GM19025 (cell line): ENCODE measurements at regions not wholly inside any gene's neighbourhood (a gene's known extent, or its start where the extent isn't known, plus 50 kb on each side); places are given as distances from the start of the nearest gene placed in this dataset.

Experiments
- ATAC-seq: cut with Tn5 transposase; IDR thresholded peaks from one replicate; pipeline ENCODE4 v1.9.1; 2021; ENCODE audit warnings: mild to moderate bottlenecking, low read depth, moderate library complexity; ENCODE audit not compliant: unreplicated experiment

GRCh38 chr20:58006346-58007316 is 221.8 kb downstream of the ANKRD60 start:
- no peak for ATAC-seq

- ATAC-seq: no peak
These were observed 222.7 kb downstream of the ANKRD60 start for GRCh38 chr20:58005581-58006345.

DNA sequence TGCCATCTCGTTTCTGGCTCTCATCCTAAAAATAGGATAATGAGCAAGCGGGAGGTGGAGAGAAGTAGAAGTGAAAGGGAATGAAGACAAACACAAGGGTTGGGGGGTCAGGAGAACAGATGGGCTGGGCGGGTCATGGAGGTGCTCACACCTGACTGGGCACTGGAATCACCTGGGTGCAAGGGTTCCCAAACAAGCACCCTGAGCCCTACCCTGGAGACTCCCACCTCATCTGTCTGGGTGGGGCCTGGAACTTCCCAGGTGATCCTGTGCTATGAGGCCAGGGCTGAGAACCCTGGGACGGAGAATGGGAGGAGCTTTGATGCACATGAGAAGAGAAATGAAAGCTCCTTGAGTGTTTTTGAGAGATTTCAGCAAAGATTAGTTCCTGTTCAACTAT is 223.6 kb downstream of the ANKRD60 start:
- ATAC-seq: no peak

DNA sequence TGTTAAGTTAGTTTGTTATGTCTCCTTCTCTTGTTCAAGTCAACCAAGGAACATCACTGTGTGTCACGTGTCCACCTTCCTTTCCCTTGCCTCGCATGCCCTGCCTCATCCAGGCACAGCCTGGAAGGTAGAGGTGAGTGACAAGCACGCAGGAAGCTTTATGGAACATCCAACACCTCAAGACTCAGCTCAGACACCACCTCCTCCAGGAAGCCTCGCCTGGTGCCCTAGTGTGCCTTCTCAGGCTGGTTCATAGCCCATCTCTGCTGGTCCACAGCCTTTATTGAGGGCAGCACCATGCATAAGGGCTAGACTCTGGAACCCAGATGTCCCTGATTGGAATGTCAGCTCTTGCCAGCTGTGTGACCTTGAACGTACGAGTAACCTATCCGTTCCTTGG is 224.3 kb downstream of the ANKRD60 start:
- no peak for ATAC-seq

DNA sequence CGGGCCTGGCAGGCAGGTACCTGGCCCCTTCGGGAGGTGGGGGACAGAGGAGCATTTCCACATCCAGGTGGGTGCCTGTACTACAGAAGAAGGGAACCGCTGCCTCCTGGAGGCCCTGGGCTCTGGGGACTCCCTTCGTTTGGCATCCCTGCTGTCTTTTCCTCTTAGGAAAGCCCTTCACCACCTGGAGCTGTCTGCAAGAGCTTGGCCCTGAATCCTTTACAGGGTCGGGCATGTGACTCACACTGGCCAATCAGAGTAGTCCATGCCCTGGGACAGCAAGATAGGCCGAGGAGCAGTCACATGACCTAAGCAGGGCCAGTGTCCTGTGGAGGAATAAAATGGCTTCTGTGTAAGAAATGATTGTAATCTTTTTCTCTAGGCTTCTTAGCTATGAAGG is 224.9 kb downstream of the ANKRD60 start:
- ATAC-seq: no peak

GRCh38 chr20:58002901-58003300 is 225.6 kb downstream of the ANKRD60 start:
- no peak for ATAC-seq

DNA sequence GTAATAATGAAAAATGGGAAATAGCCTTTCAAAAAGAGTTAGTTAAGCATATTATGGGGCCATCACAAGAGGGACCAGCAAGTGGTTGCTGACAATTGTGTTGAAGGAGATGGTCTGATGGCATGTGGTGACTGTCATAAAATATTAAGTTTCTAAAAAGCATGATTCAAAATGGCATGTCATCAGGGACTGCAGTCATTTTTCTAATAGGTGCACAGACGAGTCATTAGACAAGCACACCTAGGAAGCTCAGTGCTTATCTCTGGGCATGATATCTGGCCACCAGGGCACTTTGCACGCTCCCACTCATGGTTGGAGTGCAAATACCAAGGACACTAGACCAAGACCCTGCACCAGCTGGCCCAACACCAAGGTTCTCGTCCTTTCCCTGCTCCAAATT is 226.5 kb downstream of the ANKRD60 start:
- no peak for ATAC-seq

GRCh38 chr20:58001381-58001780 is 227.1 kb downstream of the ANKRD60 start:
- ATAC-seq: no peak

GRCh38 chr20:58000861-58001260 is 227.6 kb downstream of the ANKRD60 start:
- ATAC-seq: no peak

- ATAC-seq: no peak
These were observed 228.9 kb downstream of the ANKRD60 start for GRCh38 chr20:57999465-58000111.

DNA sequence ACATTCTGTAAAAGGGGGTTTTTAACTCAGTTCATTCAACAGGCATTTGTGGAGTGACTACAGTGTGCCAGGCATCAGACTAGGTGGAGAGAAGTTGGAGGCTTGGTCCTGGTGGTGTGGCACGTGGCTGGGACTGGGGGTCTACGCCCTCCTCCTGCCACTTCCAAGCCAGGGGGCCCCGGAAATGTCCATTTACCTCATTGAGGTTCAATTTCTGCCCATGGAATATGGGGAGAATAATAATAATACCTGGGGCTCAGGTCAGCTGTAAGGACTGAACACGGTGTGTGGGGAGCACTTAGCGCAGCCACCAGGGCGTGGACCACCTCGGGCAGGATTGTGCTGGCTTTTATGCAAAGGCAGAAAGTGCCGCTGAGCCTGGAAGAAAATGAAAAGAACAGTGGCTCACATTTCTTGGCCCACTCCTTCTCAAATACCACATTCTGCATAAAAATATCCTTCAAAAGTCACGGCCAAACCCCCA is 229.4 kb downstream of the ANKRD60 start:
- ATAC-seq: no peak

- ATAC-seq: no peak
These were observed 230.2 kb downstream of the ANKRD60 start for GRCh38 chr20:57998276-57998675.

DNA sequence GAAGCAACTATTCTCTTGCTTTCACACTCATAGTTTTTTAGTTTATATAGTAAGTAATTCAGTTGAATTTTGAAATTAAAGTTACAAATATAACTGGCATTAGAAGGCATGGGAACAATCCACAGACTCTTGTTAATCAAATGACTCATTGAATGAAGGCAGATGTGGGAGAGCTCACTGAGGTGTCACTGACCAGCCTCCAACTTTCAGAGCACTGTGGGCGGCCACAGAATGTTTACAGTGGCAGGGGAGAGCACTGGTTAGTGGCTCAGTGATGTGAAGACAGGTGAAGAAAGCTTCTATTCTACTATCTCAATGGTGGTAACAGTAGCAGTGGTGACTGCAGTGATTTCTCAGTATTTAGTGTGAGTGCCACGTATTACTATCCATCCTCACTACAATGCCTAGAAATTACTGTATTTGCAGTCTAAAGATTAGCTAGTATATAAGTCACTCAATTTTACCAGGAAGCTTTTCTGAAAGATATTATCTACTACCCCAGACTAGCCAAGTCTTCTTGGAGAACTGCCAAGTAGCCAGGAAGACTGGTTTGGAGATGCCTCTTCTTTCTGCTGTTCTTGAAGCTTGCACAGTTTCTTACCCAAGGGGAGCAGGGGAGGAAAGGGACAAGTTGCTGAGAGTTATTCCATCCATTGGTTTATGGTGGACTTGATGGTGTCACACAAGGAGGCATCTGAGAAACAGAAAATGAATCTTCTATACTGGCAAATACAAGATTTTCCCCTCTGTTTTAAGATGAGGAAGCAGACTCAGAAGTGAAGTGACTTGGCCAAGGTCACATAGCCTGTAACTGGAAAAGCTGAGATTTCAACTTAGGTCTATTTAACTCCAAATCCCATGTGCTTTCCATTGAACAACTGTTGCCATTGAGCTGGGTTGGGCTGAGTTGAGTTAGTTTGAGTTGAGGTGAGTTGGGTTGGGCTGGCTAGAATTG is 231.2 kb downstream of the ANKRD60 start:
- no peak for ATAC-seq

DNA sequence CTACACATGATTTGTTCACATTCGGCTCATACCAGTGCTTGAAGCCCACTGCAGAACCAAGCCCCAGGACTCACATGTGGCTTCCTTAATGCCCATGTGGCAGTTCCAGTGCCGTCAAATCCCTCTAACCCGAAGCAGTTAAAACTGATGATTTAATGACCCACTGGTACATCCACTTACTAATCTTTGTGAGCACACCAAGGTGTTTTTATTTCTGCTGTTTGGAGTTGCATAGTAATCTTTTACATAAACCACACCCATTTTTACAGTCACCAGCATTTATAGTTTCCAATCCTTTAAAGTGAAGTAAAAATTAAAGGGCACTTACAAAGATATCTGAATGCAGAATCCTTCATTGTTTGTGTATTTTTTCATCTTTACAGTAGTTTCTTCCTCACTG is 232.0 kb downstream of the ANKRD60 start:
- no peak for ATAC-seq

DNA sequence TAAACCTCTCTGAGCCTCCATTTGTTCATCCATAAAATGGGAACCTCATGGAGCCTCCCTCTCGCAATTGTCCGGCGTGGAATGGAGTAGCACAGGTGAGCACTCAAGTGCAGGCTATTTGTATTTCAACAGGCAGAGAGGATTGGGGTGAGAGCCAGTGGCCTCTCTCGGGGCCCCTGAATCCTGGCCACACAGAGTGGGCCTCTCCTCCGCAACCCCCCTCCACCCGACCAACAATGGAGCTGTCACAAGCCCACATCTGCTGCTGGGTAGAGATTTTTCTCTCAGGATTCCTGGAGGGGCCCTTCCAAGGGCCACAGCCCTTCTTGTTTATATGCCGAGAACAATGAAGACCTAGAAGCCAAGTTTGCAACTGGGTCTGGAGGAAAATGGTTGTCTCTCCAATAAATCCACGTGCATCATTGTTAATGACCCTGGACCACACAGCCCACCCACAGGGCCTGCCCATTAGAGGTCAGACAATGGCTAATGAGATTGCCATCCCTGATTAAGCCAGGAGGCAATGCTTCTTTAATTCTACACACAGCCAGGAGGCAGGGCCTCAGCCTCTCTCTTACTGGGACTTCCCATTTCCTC is 233.0 kb downstream of the ANKRD60 start:
- no peak for ATAC-seq

- no peak for ATAC-seq
These were observed 234.6 kb downstream of the ANKRD60 start for GRCh38 chr20:57993716-57994431.

GRCh38 chr20:57991211-57991881 is 237.1 kb downstream of the ANKRD60 start:
- ATAC-seq: no peak

GRCh38 chr20:57990396-57990987 is 238.0 kb downstream of the ANKRD60 start:
- ATAC-seq: no peak
